Superior temporal gyrus (tissue), 1 donor: ENCODE measurements at regions not wholly inside any gene's neighbourhood (a gene's known extent, or its start where the extent isn't known, plus 50 kb on each side); places are given as distances from the start of the nearest gene placed in this dataset.
A peak's percentile ranks its signal among the peaks of the same experiment; 100 is the strongest.

ENCODE experiments used
- DNase-seq: peaks from one replicate; pipeline ENCODE4 v3.0.0-alpha.2; 2016; ENCODE audit errors: extremely low spot score

GRCh38 chr18:28858248-28858647 is 681.3 kb upstream of the CDH2 start:
- DNase-seq: no peak

GRCh38 chr18:28855989-28856388 is 679.1 kb upstream of the CDH2 start:
- no peak for DNase-seq

- DNase-seq: peak; percentile 53
These were observed 678.6 kb upstream of the CDH2 start for GRCh38 chr18:28855524-28855923.

- DNase-seq: peak; percentile 53
These were observed 678.0 kb upstream of the CDH2 start for GRCh38 chr18:28854964-28855363.

- DNase-seq: no peak
These were observed 670.0 kb upstream of the CDH2 start for GRCh38 chr18:28846958-28847357.

GRCh38 chr18:28837100-28837499 is 660.2 kb upstream of the CDH2 start:
- no peak for DNase-seq

GRCh38 chr18:28834889-28835288 is 658.0 kb upstream of the CDH2 start:
- DNase-seq: peak; percentile 60

GRCh38 chr18:28831908-28832307 is 655.0 kb upstream of the CDH2 start:
- no peak for DNase-seq

- DNase-seq: no peak
These were observed 654.5 kb upstream of the CDH2 start for GRCh38 chr18:28831476-28831875.

GRCh38 chr18:28826107-28826506 is 649.2 kb upstream of the CDH2 start:
- DNase-seq: no peak

- DNase-seq: no peak
These were observed 647.2 kb upstream of the CDH2 start for GRCh38 chr18:28824183-28824574.

GRCh38 chr18:28823506-28824182 is 646.7 kb upstream of the CDH2 start:
- no peak for DNase-seq

GRCh38 chr18:28820353-28820752 is 643.4 kb upstream of the CDH2 start:
- DNase-seq: no peak

- no peak for DNase-seq
These were observed 639.2 kb upstream of the CDH2 start for GRCh38 chr18:28816155-28816554.

GRCh38 chr18:28814365-28814764 is 637.4 kb upstream of the CDH2 start:
- DNase-seq: no peak

GRCh38 chr18:28808373-28808772 is 631.4 kb upstream of the CDH2 start:
- DNase-seq: no peak

- no peak for DNase-seq
These were observed 628.6 kb upstream of the CDH2 start for GRCh38 chr18:28805491-28805890.

- DNase-seq: no peak
These were observed 627.7 kb upstream of the CDH2 start for GRCh38 chr18:28804512-28805202.

GRCh38 chr18:28802546-28802945 is 625.6 kb upstream of the CDH2 start:
- DNase-seq: no peak

- no peak for DNase-seq
These were observed 624.9 kb upstream of the CDH2 start for GRCh38 chr18:28801876-28802275.

GRCh38 chr18:28794459-28795245 is 617.7 kb upstream of the CDH2 start:
- no peak for DNase-seq

- DNase-seq: peak; percentile 33
These were observed 617.0 kb upstream of the CDH2 start for GRCh38 chr18:28793901-28794300.
